H1 (cell line): ENCODE measurements at regions not wholly inside any gene's neighbourhood (a gene's known extent, or its start where the extent isn't known, plus 50 kb on each side); places are given as distances from the start of the nearest gene placed in this dataset.

ENCODE experiments used
- CTCF ChIA-PET: fragments of 300-600 bp; sonication (Branson Sonifier 250); formaldehyde crosslinking; loops from one replicate; lab custom pipeline; 2021; ENCODE audit not compliant: partially characterized antibody; lab: Charles Lee
- POLR2A ChIA-PET: fragments of 300-600 bp; sonication (Branson Sonifier 250); formaldehyde crosslinking; loops from one replicate; lab custom pipeline; 2021; ENCODE audit warnings: inconsistent platforms; ENCODE audit not compliant: partially characterized antibody; lab: Charles Lee
- DNase-seq, 2 experiments: peaks; one replicate each; pipeline versions ENCODE4 v3.0.0 to v3.0.0-alpha.2; 2010 to 2022; ENCODE audit warnings: low spot score in 2 of 2, low read depth in 1 of 2, mixed read lengths in 1 of 2
- FAIRE-seq: peaks from 2 replicates; lab custom pipeline; 2011; peaks lifted over from hg19 to GRCh38; lab: Jason Lieb, UNC
- H2AFZ ChIP-seq: 2 replicates; pipeline ENCODE4 v1.8.1; 2012; ENCODE audit warnings: low read length, inconsistent platforms
- H2AK5ac ChIP-seq: 2 replicates; pipeline ENCODE4 v1.6.1; 2013; ENCODE audit warnings: low read depth, low read length
- H2BK120ac ChIP-seq: replicated peaks from 2 replicates; pipeline ENCODE3; 2013; ENCODE audit warnings: low read depth, low read length, inconsistent platforms
- H2BK12ac ChIP-seq: 2 replicates; pipeline ENCODE4 v1.6.1; 2013; ENCODE audit warnings: low read depth, low read length
- H2BK15ac ChIP-seq: 2 replicates; pipeline ENCODE4 v1.6.1; 2013; ENCODE audit warnings: low read length
- H2BK20ac ChIP-seq: 2 replicates; pipeline ENCODE4 v1.6.1; 2013; ENCODE audit warnings: low read length
- H2BK5ac ChIP-seq: 2 replicates; pipeline ENCODE4 v1.6.1; 2013; ENCODE audit warnings: low read depth, low read length
- H3K14ac ChIP-seq: 2 replicates; pipeline ENCODE4 v1.6.1; 2013; ENCODE audit warnings: inconsistent platforms; ENCODE audit not compliant: insufficient read length
- H3K18ac ChIP-seq: 2 replicates; pipeline ENCODE4 v1.6.1; 2013; ENCODE audit warnings: low read length; ENCODE audit errors: extremely low read depth
- H3K23ac ChIP-seq: 2 replicates; pipeline ENCODE4 v1.6.1; 2013; ENCODE audit warnings: inconsistent platforms; ENCODE audit not compliant: insufficient read length
- H3K23me2 ChIP-seq: 2 replicates; pipeline ENCODE4 v1.6.1; 2013; ENCODE audit warnings: low read depth, low read length
- H3K27ac ChIP-seq: 2 replicates; pipeline ENCODE4 v1.6.1; 2011; ENCODE audit warnings: low read depth, low read length, inconsistent platforms
- H3K27me3 ChIP-seq, 4 experiments: replicated peaks in 1 of 4; 1 replicate in 1 of 4; 2 replicates in 3 of 4; pipeline versions ENCODE4 v1.6.1 to v1.8.1; 2011 to 2013; ENCODE audit warnings: low read length in 3 of 4, mild to moderate bottlenecking in 3 of 4, inconsistent platforms in 2 of 4, mixed read lengths in 2 of 4, moderate library complexity in 1 of 4; ENCODE audit not compliant: control insufficient read depth in 3 of 4, insufficient read depth in 3 of 4; ENCODE audit errors: extremely low read depth in 1 of 4
- H3K36me3 ChIP-seq, 4 experiments: 2 replicates each; pipeline versions ENCODE4 v1.6.1 to v1.8.1; 2011 to 2013; ENCODE audit warnings: mild to moderate bottlenecking in 4 of 4, low read length in 3 of 4, moderate library complexity in 2 of 4, control low read depth in 1 of 4, inconsistent platforms in 1 of 4; ENCODE audit not compliant: insufficient read depth in 4 of 4, control insufficient read depth in 2 of 4
- H3K4ac ChIP-seq: replicated peaks from 2 replicates; pipeline ENCODE3; 2013; ENCODE audit warnings: low read length, low read depth, mixed read lengths, inconsistent platforms; ENCODE audit not compliant: insufficient read length
- H3K4me1 ChIP-seq, 4 experiments: replicated peaks in 1 of 4; 1 replicate in 1 of 4; 2 replicates in 3 of 4; pipeline versions ENCODE4 v1.6.1 to v1.8.1; 2011 to 2013; ENCODE audit warnings: low read length in 3 of 4, inconsistent platforms in 2 of 4, mixed read lengths in 1 of 4; ENCODE audit not compliant: insufficient read depth in 4 of 4, control insufficient read depth in 3 of 4
- H3K4me2 ChIP-seq, 2 experiments: 2 replicates each; pipeline versions ENCODE4 v1.6.1 to v1.8.1; 2011 to 2013; ENCODE audit warnings: low read depth in 2 of 2, low read length in 2 of 2, control low read depth in 1 of 2, inconsistent platforms in 1 of 2, mild to moderate bottlenecking in 1 of 2; ENCODE audit not compliant: insufficient read depth in 1 of 2
- H3K4me3 ChIP-seq, 4 experiments: fragments of 200-600, 300-600 bp in 1 of 4; sonication (generic), shearing (Covaris generic), sonication (Bioruptor Twin) in 1 of 4; 2 replicates each; pipeline versions ENCODE4 v1.5.1 to v1.8.1; 2011 to 2016; ENCODE audit warnings: low read length in 4 of 4, low read depth in 3 of 4, control low read depth in 2 of 4, inconsistent platforms in 2 of 4, mild to moderate bottlenecking in 2 of 4, mixed read lengths in 1 of 4, moderate library complexity in 1 of 4; ENCODE audit not compliant: insufficient read depth in 2 of 4; ENCODE audit errors: extremely low read depth in 1 of 4
- H3K56ac ChIP-seq: replicated peaks from 2 replicates; pipeline ENCODE3; 2013; ENCODE audit warnings: low read depth, mild to moderate bottlenecking, mixed read lengths, low read length, inconsistent platforms; ENCODE audit not compliant: insufficient read length
- H3K79me1 ChIP-seq: 2 replicates; pipeline ENCODE4 v1.6.1; 2013; ENCODE audit warnings: low read depth, low read length, control low read depth
- H3K79me2 ChIP-seq, 2 experiments: 2 replicates each; pipeline versions ENCODE4 v1.6.1 to v1.8.1; 2012 to 2013; ENCODE audit warnings: low read length in 2 of 2, mild to moderate bottlenecking in 2 of 2, inconsistent platforms in 1 of 2; ENCODE audit not compliant: insufficient read depth in 2 of 2, control insufficient read depth in 1 of 2
- H3K9ac ChIP-seq, 4 experiments: replicated peaks in 1 of 4; 1 replicate in 1 of 4; 2 replicates in 3 of 4; pipeline versions ENCODE4 v1.6.1 to v1.8.1; 2011 to 2013; ENCODE audit warnings: low read depth in 3 of 4, low read length in 3 of 4, control low read depth in 2 of 4, mild to moderate bottlenecking in 2 of 4, moderate library complexity in 2 of 4, inconsistent platforms in 1 of 4; ENCODE audit errors: extremely low read depth in 1 of 4
- H3K9me3 ChIP-seq, 2 experiments: 2 replicates each; pipeline versions ENCODE4 v1.6.1 to v1.8.1; 2012 to 2013; ENCODE audit warnings: mild to moderate bottlenecking in 2 of 2, moderate library complexity in 2 of 2, control low read depth in 1 of 2, inconsistent platforms in 1 of 2, low read depth in 1 of 2, low read length in 1 of 2, mixed read lengths in 1 of 2; ENCODE audit not compliant: insufficient read depth in 2 of 2
- H4K20me1 ChIP-seq, 2 experiments: replicated peaks in 1 of 2; 2 replicates each; pipeline versions ENCODE3 to v1.8.1; 2011 to 2013; ENCODE audit warnings: inconsistent platforms in 2 of 2, low read length in 2 of 2, mild to moderate bottlenecking in 1 of 2; ENCODE audit not compliant: insufficient read depth in 2 of 2, control insufficient read depth in 1 of 2
- H4K5ac ChIP-seq: 2 replicates; pipeline ENCODE4 v1.6.1; 2013; ENCODE audit warnings: low read length, low read depth, mixed read lengths, inconsistent platforms; ENCODE audit not compliant: insufficient read length
- H4K8ac ChIP-seq: 2 replicates; pipeline ENCODE4 v1.8.0; 2013; ENCODE audit warnings: mild to moderate bottlenecking, moderate library complexity, low read length, inconsistent platforms; ENCODE audit not compliant: insufficient read depth; ENCODE audit errors: extremely low read depth
- H4K91ac ChIP-seq: replicated peaks from 2 replicates; pipeline ENCODE3; 2013; ENCODE audit warnings: low read length, mixed read lengths, inconsistent platforms; ENCODE audit not compliant: insufficient read length
- ATF2 ChIP-seq: IDR thresholded peaks from 2 replicates; pipeline ENCODE4 v1.6.1; 2012; ENCODE audit warnings: low read length, inconsistent platforms
- BACH1 ChIP-seq: IDR thresholded peaks from 2 replicates; pipeline ENCODE4 v1.6.1; 2012; ENCODE audit warnings: low read length, improper control_type of control experiment
- CBX5 ChIP-seq: fragments of 300-800, 300-1000 bp; sonication (generic); IDR thresholded peaks from 2 replicates; pipeline ENCODE4 v1.7.1; 2016; ENCODE audit warnings: antibody characterized with exemption, low read length, low read depth
- CTCF ChIP-seq, 3 experiments: IDR thresholded peaks; 1 replicate in 2 of 3; 2 replicates in 1 of 3; pipeline versions ENCODE4 v1.5.1 to v1.6.1; 2011; ENCODE audit warnings: low read length in 3 of 3, mild to moderate bottlenecking in 3 of 3, inconsistent platforms in 2 of 3, low read depth in 1 of 3, moderate library complexity in 1 of 3; ENCODE audit not compliant: insufficient read depth in 1 of 3; ENCODE audit errors: control extremely low read depth in 1 of 3
- EP300 ChIP-seq, 2 experiments: IDR thresholded peaks; 1 replicate in 1 of 2; 2 replicates in 1 of 2; pipeline ENCODE4 v1.6.1; 2011 to 2012; ENCODE audit warnings: low read depth in 2 of 2, low read length in 2 of 2, mild to moderate bottlenecking in 2 of 2, borderline replicate concordance in 1 of 2, inconsistent platforms in 1 of 2, moderate library complexity in 1 of 2
- MAX ChIP-seq: IDR thresholded peaks from 2 replicates; pipeline ENCODE4 v1.6.1; 2012; ENCODE audit warnings: inconsistent platforms
- RBBP5 ChIP-seq: IDR thresholded peaks from 2 replicates; pipeline ENCODE4 v1.7.1; 2012; ENCODE audit warnings: low read depth, mild to moderate bottlenecking, inconsistent platforms, low read length, moderate library complexity, borderline replicate concordance
- TAF7 ChIP-seq: optimal IDR thresholded peaks from 2 replicates; pipeline ENCODE3; 2011; ENCODE audit warnings: low read depth, mild to moderate bottlenecking, inconsistent platforms, low read length, moderate library complexity, borderline replicate concordance
- WGBS, 2 experiments: shearing (Covaris generic) in 1 of 2; methylation state at CpG; one replicate each; pipeline versions ENCODE4 v1.1.6 to v1.1.7; 2013 to 2015; ENCODE audit warnings: low lambda C conversion rate in 2 of 2, mixed read lengths in 2 of 2, inconsistent platforms in 1 of 2, low coverage in 1 of 2, missing lambda C conversion rate in 1 of 2; ENCODE audit not compliant: insufficient replicate concordance in 2 of 2, insufficient coverage in 1 of 2, insufficient read length in 1 of 2; ENCODE audit errors: extremely low coverage in 1 of 2, missing lambda C conversion rate in 1 of 2; 5-methylcytosine and 5-hydroxymethylcytosine counted together
- TF ChIP-seq, protein P1 (sequence below): IDR thresholded peaks from 2 replicates; pipeline ENCODE4 v1.6.1; 2011; ENCODE audit warnings: low read depth, mild to moderate bottlenecking, low read length; ENCODE audit not compliant: insufficient read depth

DNA sequence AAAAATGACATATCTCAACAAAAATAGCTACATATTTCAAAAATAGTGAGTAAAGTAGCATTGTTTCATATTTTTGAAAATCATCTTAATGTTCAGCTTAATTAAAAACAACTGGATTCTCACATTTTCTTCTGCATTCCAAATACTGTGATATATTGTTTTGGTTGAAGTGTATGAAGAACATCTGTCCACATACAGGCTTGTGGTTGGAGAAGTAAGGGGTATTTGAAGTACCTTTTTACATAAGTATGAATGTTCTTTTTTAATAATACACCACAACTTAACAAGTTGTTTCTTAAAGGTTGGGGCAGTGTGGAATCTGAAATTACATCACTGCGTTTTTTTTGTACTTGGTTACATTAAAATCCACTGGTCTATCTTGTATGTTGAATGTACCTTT is 442.5 kb downstream of the KIF20B start:
- Histone ChIP-seq H3K79me2 (no peaks in the 10 kb centered on the region), H3K4me3 (no peak overlapping the region), H3K27me3 (no peaks in the 10 kb centered on the region), H3K14ac (no peak overlapping the region), H4K8ac (no peak overlapping the region), H2BK120ac (no peak overlapping the region), H2BK5ac (no peak overlapping the region), H2BK20ac (no peak overlapping the region), H4K5ac (no peak overlapping the region), H3K56ac (no peak overlapping the region), H4K91ac (no peak overlapping the region), H3K36me3 (no peaks in the 10 kb centered on the region), H3K4me2 (no peak overlapping the region), H3K23me2 (no peaks in the 10 kb centered on the region), H3K27ac (no peak overlapping the region), H2BK15ac (no peak overlapping the region), H2BK12ac (no peak overlapping the region), H4K20me1 (no peaks in the 10 kb centered on the region), H3K9me3 (peaks cover 0 to 2% of the 10 kb centered on the region in 2 experiments; a peak in 3 of 4 replicates), H3K23ac (no peak overlapping the region), H3K4ac (no peak overlapping the region), H3K79me1 (no peaks in the 10 kb centered on the region), H3K18ac (no peak overlapping the region), H2AFZ (no peak overlapping the region), H2AK5ac (no peak overlapping the region), H3K9ac (no peak overlapping the region), H3K4me1 (no peaks in the 10 kb centered on the region)
- WGBS, 2 experiments = 82% methylated on average over 1 of the region's 1 CpG; no CpG with 5 or more reads in 1 of the 2 experiments
- DNase-seq = no peak
- POLR2A ChIA-PET = no interaction called here
- CTCF ChIA-PET = interaction anchor here (0.8 to 1.4 kb wide), 2 partner anchors 336 to 436 kb away, joined by 3 to 5 read pairs; no protein-coding TSS in a partner anchor
- no peak for FAIRE-seq
- TF ChIP-seq ATF2 = no peak
- no peak for TF ChIP-seq CBX5
- no peak for TF ChIP-seq CTCF (IDR thresholded peaks at IDR 0.05; ENCODE audit: control extremely low read depth in 1 of 3, insufficient read depth in 1 of 3, low read depth in 1 of 3, low read length in 3 of 3)
- no peak for TF ChIP-seq BACH1
- no peak for TF ChIP-seq RBBP5
- TF ChIP-seq, protein P1, sequence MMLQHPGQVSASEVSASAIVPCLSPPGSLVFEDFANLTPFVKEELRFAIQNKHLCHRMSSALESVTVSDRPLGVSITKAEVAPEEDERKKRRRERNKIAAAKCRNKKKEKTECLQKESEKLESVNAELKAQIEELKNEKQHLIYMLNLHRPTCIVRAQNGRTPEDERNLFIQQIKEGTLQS = no peak
- TF ChIP-seq MAX = no peak
- no peak for TF ChIP-seq TAF7
- TF ChIP-seq EP300 (IDR thresholded peaks at IDR 0.05; ENCODE audit: borderline replicate concordance in 1 of 2, low read depth in 2 of 2, low read length in 2 of 2) = no peak
